ENCODE measurements at regions not wholly inside any gene's neighbourhood (a gene's known extent, or its start where the extent isn't known, plus 50 kb on each side); places are given as distances from the start of the nearest gene placed in this dataset.

DNA sequence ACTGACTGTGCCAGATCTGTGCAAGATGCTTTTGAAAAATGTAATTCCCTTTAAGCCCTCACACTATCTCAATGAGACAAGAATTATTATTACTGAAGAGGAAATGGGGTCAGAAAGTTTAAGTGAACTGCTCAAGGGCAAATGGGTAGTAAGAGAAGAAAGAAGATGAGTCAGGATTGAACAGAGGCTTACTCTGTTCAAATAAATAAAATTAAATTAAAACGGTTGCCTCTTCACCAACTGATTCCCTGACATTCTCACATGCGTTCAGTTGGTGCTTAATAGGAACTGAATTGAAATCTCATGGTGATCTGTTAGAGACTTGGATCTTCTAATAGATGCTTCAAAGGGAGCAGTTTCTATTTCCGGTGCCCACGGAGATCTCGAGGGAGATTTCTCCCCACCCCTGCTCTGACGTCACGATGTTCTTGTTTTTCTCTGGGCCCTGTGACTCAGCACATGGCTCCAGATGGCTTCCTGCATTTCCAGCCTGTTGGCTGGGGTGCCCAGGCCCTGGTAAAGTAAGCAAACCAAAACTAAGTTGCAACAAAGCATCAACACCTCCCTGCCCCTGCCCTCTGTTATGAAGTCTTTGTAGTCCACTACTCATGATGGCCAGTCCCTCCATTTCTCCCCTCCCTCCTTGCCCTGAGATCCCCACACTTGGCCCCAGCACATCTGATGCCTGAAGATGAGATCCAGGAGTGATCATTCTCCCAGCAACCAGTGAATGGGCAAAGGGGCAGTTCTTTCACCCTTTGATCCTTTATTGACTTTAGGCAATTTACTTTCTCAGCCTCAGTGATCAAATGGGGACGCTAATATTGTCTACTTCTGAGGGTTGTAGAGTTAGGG lies 106.1 kb upstream of the CPEB4 start:
- DNase-seq (ENCODE audit: low spot score) (no peak), ATAC-seq (peak; percentile 37; the same call in 1 of the 3 replicates), FAIRE-seq (no peak)
- H3K36me3 ChIP-seq (replicated peaks in 1 of 2; ENCODE audit: control insufficient read depth in 1 of 2, insufficient read depth in 2 of 2, low read length in 2 of 2): no peaks in the 10 kb centered on the region
- H3K4me2 ChIP-seq (ENCODE audit: low read depth, low read length): peak overlapping the region; percentile 41
- intact Hi-C loops (cut with micrococcal nuclease; ENCODE audit: unreplicated experiment): no loop called here
- H3K9ac ChIP-seq (ENCODE audit: insufficient read depth, low read depth, low read length): no peak overlapping the region
- in situ Hi-C loops (cut with HindIII; ENCODE audit: extremely low pct_ligation_motif_present, low pct_unique_long_range_greater_than_20kb): no loop called here
- no TSS peak for BruUV-seq (replicated peaks)
- 36% methylated on average over 5 of the region's 8 CpGs for WGBS (ENCODE audit: low lambda C conversion rate)
- H3K27ac ChIP-seq (ENCODE audit: extremely low read length, insufficient read depth, low read length): peak overlapping the region; percentile 41
- ChIA-PET POLR2A (no interaction called here), CTCF (ENCODE audit: low intra/inter-chr PET ratio, low total read pairs) (no interaction called here)
- no peaks in the 10 kb centered on the region for H3K79me2 ChIP-seq (ENCODE audit: insufficient read depth, low read length)
- no peak overlapping the region for H3K4me3 ChIP-seq (replicated peaks in 1 of 3; ENCODE audit: insufficient read depth in 1 of 3, low read depth in 2 of 3, low read length in 3 of 3)
- H2AFZ ChIP-seq (ENCODE audit: low read length): no peak overlapping the region
- peaks cover 53% of the 10 kb centered on the region for H3K4me1 ChIP-seq (ENCODE audit: insufficient read depth, low read length)
- no peaks in the 10 kb centered on the region for H4K20me1 ChIP-seq (ENCODE audit: insufficient read depth, low read length)
- H3K27me3 ChIP-seq (ENCODE audit: control insufficient read depth in 1 of 2, insufficient read depth in 2 of 2, low read length in 2 of 2): no peaks in the 10 kb centered on the region
- H3K9me3 ChIP-seq (ENCODE audit: low read length): no peaks in the 10 kb centered on the region
- TF ChIP-seq GABPA (IDR thresholded peaks at IDR 0.05; ENCODE audit: low read depth, low read length) (no peak), GABPA (CRISPR knock-in tag; IDR thresholded peaks at IDR 0.05; ENCODE audit: low read depth) (no peak), ZNF629 (CRISPR knock-in tag; conservative IDR thresholded peaks at IDR 0.05) (peak; percentile 77), MIXL1 (CRISPR knock-in tag; IDR thresholded peaks at IDR 0.05) (no peak), FOXA3 (CRISPR knock-in tag; IDR thresholded peaks at IDR 0.05) (peak; percentile 54), GATAD2A (CRISPR knock-in tag; IDR thresholded peaks at IDR 0.05) (0 out of 2 replicates have a peak, but pooled peaks have one; percentile 13), ZNF234 (CRISPR knock-in tag; conservative IDR thresholded peaks at IDR 0.05) (no peak), FOXA1 (IDR thresholded peaks at IDR 0.05) (no peak), FOXA1 (CRISPR knock-in tag; IDR thresholded peaks at IDR 0.05) (peak; percentile 40; the same call in 1 of the 2 replicates), KDM1A (CRISPR knock-in tag; IDR thresholded peaks at IDR 0.05) (no peak), CSRNP1 (CRISPR knock-in tag; IDR thresholded peaks at IDR 0.05) (no peak), MLLT10 (CRISPR knock-in tag; IDR thresholded peaks at IDR 0.05) (no peak), ZSCAN30 (CRISPR knock-in tag; IDR thresholded peaks at IDR 0.05) (no peak), PAXIP1 (CRISPR knock-in tag; conservative IDR thresholded peaks at IDR 0.05) (0 out of 2 replicates have a peak, but pooled peaks have one; percentile 23), CREB1 (IDR thresholded peaks at IDR 0.05) (peak; percentile 96), CREB1 (CRISPR knock-in tag; IDR thresholded peaks at IDR 0.05) (peak; percentile 66), FOSL2 (CRISPR knock-in tag; IDR thresholded peaks at IDR 0.05) (0 out of 2 replicates have a peak, but pooled peaks have one; percentile 45)
- TF ChIP-seq, protein P1, sequence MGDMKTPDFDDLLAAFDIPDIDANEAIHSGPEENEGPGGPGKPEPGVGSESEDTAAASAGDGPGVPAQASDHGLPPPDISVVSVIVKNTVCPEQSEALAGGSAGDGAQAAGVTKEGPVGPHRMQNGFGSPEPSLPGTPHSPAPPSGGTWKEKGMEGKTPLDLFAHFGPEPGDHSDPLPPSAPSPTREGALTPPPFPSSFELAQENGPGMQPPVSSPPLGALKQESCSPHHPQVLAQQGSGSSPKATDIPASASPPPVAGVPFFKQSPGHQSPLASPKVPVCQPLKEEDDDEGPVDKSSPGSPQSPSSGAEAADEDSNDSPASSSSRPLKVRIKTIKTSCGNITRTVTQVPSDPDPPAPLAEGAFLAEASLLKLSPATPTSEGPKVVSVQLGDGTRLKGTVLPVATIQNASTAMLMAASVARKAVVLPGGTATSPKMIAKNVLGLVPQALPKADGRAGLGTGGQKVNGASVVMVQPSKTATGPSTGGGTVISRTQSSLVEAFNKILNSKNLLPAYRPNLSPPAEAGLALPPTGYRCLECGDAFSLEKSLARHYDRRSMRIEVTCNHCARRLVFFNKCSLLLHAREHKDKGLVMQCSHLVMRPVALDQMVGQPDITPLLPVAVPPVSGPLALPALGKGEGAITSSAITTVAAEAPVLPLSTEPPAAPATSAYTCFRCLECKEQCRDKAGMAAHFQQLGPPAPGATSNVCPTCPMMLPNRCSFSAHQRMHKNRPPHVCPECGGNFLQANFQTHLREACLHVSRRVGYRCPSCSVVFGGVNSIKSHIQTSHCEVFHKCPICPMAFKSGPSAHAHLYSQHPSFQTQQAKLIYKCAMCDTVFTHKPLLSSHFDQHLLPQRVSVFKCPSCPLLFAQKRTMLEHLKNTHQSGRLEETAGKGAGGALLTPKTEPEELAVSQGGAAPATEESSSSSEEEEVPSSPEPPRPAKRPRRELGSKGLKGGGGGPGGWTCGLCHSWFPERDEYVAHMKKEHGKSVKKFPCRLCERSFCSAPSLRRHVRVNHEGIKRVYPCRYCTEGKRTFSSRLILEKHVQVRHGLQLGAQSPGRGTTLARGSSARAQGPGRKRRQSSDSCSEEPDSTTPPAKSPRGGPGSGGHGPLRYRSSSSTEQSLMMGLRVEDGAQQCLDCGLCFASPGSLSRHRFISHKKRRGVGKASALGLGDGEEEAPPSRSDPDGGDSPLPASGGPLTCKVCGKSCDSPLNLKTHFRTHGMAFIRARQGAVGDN (CRISPR knock-in tag; IDR thresholded peaks at IDR 0.05): peak; percentile 25; the same call in 1 of the 2 replicates

Data from HepG2 (cell line).